Stimulated activated effector memory CD8-positive, alpha-beta T cell treated with anti-CD3 and anti-CD28 coated beads, Interleukin-12 subunit alpha, Interleukin-12 subunit beta, amount 100 ng/mL, for 72 hours (primary cell): ENCODE measurements at regions not wholly inside any gene's neighbourhood (a gene's known extent, or its start where the extent isn't known, plus 50 kb on each side); places are given as distances from the start of the nearest gene placed in this dataset.

ENCODE experiments used
- ATAC-seq: fragments of 150-1000 bp; cut with Tn5 transposase; 2 replicates; pipeline ENCODE4 v1.10.0; 2021
- DNase-seq, 2 donors: peaks; one replicate each; pipeline ENCODE4 v3.0.0; 2021 to 2022; ENCODE audit warnings: low spot score in 2 of 2
- H3K27ac Mint-ChIP-seq: one replicate; pipeline ENCODE4 v1.8.0; 2022; ENCODE audit warnings: mild to moderate bottlenecking, mixed read lengths
- H3K36me3 Mint-ChIP-seq: one replicate; pipeline ENCODE4 v1.8.0; 2022; ENCODE audit warnings: mild to moderate bottlenecking, mixed read lengths
- H3K4me1 Mint-ChIP-seq: one replicate; pipeline ENCODE4 v1.8.0; 2022; ENCODE audit warnings: mixed read lengths
- H3K4me3 Mint-ChIP-seq: one replicate; pipeline ENCODE4 v1.8.0; 2022; ENCODE audit warnings: mild to moderate bottlenecking, mixed read lengths
- H3K9me3 Mint-ChIP-seq: one replicate; pipeline ENCODE4 v1.8.0; 2022; ENCODE audit warnings: mixed read lengths

DNA sequence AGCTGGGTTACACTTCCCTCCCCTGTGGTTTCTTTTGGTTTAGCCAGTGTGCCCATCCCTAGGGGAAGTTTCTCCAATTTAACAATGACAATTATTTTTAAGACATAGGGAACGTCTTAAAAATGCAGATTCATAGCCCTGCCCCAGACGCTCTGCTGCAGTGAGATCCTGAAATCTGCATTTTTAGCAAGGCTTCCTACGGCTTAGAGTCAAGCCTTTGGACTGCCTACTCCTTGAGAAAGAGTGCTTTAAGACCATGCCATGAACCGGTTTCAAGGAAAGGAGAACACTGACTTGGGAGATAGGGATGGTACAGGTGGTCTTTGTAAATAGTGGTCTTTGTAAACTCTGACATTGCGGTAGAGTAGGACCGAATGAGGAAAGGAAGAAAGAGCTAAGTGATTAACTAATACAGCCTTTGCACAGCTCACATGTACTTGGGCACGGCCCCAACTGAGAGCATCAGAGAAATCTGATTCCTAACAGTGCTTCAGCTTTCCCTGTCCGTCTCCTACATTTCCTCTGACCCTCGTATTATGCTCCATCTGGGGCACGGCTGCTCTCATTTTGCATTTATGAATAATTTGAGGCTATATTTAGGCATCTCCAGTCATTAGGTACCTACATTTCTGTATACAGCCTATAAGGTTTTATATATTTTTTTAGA is 217.6 kb upstream of the TANK start:
- Mint-ChIP-seq H3K4me3 (no peak overlapping the region), H3K36me3 (no peaks in the 10 kb centered on the region), H3K4me1 (peaks cover 11% of the 10 kb centered on the region), H3K27ac (no peak overlapping the region), H3K9me3 (no peaks in the 10 kb centered on the region)
- no peak for DNase-seq
- ATAC-seq: no peak

DNA sequence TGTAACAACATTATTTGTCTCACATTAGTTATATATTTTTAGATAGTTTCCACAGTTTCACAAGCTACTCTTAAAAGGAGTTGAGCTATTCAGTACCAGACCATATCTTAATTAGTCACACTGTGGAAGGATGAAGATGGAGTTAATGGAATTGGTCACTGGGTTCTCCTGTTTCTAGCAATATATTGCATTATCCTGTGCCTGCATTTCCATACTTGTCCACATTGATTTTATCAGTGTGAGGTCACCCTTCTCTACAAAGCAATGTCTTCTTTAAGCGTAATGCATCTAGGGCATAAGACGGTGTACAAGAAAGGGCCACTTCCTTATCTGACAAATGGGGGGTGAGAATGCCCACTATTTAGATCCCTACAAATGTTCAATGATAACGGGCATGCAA is 216.8 kb upstream of the TANK start:
- Mint-ChIP-seq H3K4me1 (peaks cover 11% of the 10 kb centered on the region), H3K27ac (no peak overlapping the region), H3K9me3 (no peaks in the 10 kb centered on the region), H3K36me3 (no peaks in the 10 kb centered on the region), H3K4me3 (no peak overlapping the region)
- DNase-seq: no peak
- ATAC-seq: no peak

DNA sequence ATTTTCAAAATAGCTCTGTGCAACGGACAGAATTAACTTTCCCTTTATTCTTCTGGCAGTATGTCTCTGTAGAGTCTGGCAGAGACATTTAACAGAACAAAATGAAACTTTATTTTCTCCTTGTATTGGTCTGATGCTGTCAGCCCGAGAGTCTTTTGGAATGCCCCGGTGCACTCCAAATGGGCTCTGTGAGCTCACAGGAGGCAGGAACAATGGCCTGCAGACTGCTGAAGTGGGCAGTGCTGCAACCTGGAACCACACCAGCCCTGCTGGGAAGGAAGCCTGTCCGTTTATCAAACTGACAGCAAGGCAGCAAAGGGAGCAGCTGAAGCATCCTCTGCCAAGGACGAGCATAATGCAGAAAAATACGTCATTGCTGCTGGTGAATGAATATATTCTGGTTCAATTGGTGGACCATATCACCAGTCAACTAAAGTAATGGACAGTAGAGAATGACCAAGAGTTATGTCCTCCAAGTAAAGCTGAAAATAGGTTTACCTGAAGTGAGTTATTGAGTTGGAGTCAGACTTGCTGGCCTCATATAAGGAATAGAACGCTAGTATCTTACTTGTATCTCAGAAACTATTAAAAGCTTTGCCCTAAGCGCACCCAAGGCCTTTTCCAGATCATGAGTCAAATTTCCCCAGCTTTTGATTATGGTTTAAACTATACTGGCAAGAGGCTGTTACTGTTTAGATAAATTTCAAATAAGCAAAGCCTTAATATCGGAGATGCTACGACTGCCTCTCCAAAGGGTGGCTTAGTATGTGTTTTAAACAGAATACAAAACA is 207.6 kb upstream of the TANK start:
- Mint-ChIP-seq H3K9me3 (no peaks in the 10 kb centered on the region), H3K4me3 (no peak overlapping the region), H3K36me3 (no peaks in the 10 kb centered on the region), H3K27ac (no peak overlapping the region), H3K4me1 (no peaks in the 10 kb centered on the region)
- ATAC-seq (no peak), DNase-seq (no peak)

DNA sequence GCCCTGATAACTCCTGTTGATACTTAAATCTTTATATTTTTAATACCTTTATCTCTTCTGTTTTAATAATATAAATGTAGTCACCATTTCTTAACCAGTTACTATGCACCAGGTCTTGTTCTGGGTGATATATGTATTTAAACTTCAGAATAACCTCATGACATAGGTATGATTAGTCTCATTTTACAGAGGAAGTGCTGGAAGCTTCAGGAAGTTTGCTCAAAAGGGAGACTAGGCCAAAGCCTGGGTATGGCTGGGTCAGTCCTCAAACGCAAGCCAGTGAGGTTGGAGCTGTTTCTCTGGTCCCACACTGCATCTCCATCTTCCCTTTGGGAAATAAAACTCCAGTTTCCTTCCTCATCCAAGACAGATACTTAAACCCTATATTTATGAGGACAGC is 204.7 kb upstream of the TANK start:
- H3K4me3 Mint-ChIP-seq: no peak overlapping the region
- no peak overlapping the region for H3K27ac Mint-ChIP-seq
- H3K4me1 Mint-ChIP-seq: no peaks in the 10 kb centered on the region
- H3K9me3 Mint-ChIP-seq: no peaks in the 10 kb centered on the region
- DNase-seq (no peak), ATAC-seq (no peak)
- H3K36me3 Mint-ChIP-seq: no peaks in the 10 kb centered on the region

DNA sequence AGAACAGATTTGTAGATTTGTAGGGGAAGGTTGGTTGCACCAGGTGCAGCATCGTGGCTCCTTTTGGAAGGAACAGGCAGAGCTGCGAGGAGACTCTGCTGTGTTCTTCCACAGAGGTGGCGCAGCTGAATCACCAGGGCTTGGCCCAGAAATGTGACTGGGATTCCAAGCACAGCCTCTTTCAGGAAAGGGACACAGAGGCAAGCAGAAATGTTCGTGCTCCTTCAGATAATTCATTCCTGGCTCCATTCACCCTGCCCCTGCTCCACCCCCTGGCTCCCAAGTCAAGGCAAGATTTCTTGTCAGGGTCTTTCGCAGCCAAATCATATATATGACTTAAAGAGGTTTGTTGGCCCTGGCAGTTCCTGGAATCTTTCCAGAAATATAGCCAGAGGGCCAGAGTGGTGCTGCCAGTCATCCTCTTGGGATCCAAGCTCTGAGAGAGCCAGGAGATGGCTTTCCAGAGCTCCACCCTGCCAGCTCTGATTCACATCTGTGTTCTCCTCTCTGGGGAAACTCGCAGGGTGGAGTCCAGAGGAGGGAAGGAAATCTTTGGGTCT is 203.9 kb upstream of the TANK start:
- H3K4me1 Mint-ChIP-seq: no peaks in the 10 kb centered on the region
- no peak overlapping the region for H3K27ac Mint-ChIP-seq
- no peak overlapping the region for H3K4me3 Mint-ChIP-seq
- H3K9me3 Mint-ChIP-seq: no peaks in the 10 kb centered on the region
- no peaks in the 10 kb centered on the region for H3K36me3 Mint-ChIP-seq
- no peak for DNase-seq
- ATAC-seq: no peak

DNA sequence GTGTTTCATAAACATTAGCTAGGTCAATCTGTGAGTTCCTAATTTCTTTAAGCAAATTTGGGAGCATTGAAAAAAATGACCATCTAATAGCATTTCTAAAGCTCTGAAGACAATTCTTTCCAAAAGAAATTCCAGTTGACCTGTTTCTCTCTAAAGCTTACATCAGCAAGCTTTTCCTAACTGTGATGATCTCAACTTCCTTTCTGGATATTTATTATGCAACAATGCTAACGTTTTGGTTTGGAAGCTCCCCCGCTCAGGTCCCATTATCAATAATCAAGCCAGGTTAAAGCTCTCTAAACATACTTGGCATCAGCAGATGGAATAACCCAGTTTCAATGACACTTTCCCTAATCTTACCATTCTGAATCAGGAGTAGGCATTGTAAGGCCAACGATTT is 196.3 kb upstream of the TANK start:
- no peaks in the 10 kb centered on the region for H3K36me3 Mint-ChIP-seq
- no peak overlapping the region for H3K4me3 Mint-ChIP-seq
- H3K27ac Mint-ChIP-seq: no peak overlapping the region
- H3K4me1 Mint-ChIP-seq: no peaks in the 10 kb centered on the region
- no peak for ATAC-seq
- DNase-seq: no peak
- H3K9me3 Mint-ChIP-seq: no peaks in the 10 kb centered on the region

DNA sequence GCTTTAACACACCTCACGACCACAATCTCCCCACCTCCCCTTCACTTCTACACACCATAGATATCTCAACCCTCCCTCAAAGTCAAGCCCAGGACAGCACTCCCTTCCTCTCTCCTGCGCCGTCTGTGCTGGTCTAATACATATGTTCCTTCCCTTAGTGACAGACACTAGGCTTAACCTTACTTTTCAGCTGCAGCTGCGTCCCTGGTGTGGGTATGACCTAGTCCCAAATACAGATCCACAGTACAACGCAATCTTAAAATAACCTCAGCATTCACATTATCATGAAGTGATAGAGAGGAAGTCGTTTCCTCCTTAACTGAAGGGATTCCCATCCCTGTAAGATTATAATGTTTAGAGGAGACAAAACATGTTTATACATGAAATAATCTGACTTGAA is 192.7 kb upstream of the TANK start:
- H3K27ac Mint-ChIP-seq: no peak overlapping the region
- no peaks in the 10 kb centered on the region for H3K36me3 Mint-ChIP-seq
- no peaks in the 10 kb centered on the region for H3K9me3 Mint-ChIP-seq
- ATAC-seq: no peak
- no peak overlapping the region for H3K4me3 Mint-ChIP-seq
- DNase-seq: no peak
- no peaks in the 10 kb centered on the region for H3K4me1 Mint-ChIP-seq

DNA sequence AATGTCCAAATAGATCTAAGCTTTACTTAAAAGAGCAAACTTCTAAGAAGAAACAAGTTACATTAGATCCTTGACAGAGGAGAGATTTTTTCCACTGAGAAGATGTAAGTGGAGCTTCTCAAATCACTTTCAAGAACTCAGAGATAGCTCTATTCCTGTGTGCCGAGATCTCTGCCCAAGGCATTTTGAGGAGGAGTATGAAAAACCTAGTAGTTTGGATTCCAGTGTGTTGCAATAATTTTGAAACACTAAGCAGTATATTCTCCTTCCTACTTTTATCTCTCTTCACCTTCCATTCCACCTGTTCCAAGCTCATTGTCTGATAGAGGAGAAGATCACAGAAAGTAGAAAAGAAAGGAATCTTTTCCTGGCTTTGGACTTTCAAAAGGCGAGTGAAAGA is 192.0 kb upstream of the TANK start:
- DNase-seq (no peak), ATAC-seq (no peak)
- no peak overlapping the region for H3K4me3 Mint-ChIP-seq
- H3K36me3 Mint-ChIP-seq: no peaks in the 10 kb centered on the region
- H3K27ac Mint-ChIP-seq: no peak overlapping the region
- H3K9me3 Mint-ChIP-seq: no peaks in the 10 kb centered on the region
- no peaks in the 10 kb centered on the region for H3K4me1 Mint-ChIP-seq

DNA sequence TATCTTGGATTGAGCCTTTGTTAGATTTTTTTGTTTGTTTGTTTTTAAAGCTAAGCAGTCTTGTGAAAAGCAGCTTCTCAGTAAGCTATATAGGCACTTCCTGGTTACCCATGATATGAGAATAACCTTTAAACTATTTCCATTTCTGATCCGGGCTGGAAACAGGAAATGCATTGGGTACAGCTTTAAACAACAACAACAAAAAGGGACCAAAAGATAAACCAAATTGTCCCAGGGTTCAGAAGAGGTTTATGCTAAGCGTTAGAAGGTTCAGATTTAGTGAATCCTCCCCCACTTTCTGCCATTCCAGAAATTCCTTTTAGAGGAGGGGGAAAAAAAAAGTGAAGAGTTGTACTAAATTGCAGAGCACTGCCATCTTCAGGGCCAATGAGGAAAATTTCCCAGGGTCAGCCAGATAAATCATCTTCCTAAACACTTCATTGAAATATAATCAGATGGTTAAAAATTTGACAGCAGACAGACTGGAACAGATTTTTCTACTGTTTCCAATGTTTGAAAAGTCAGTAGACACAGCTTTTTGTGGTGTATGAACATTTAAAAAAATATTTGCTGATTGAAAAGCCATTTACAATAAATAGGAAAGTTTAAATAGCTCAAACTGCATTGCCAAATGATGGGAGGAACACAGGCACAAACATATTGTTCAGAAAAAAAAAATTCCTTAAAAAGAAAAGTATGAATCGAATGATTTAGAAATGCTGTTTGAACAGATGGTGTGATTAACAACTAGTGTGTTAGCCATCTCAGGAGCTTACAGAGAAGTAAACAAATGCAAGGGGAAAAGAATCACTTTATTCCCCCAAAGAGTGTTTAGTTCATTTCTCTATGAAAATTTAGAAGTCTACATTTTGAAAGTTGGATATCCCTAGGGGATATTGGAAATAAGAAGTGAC is 189.9 kb upstream of the TANK start:
- ATAC-seq (no peak), DNase-seq (no peak)
- Mint-ChIP-seq H3K4me1 (no peaks in the 10 kb centered on the region), H3K27ac (no peak overlapping the region), H3K4me3 (no peak overlapping the region), H3K36me3 (no peaks in the 10 kb centered on the region), H3K9me3 (no peaks in the 10 kb centered on the region)

DNA sequence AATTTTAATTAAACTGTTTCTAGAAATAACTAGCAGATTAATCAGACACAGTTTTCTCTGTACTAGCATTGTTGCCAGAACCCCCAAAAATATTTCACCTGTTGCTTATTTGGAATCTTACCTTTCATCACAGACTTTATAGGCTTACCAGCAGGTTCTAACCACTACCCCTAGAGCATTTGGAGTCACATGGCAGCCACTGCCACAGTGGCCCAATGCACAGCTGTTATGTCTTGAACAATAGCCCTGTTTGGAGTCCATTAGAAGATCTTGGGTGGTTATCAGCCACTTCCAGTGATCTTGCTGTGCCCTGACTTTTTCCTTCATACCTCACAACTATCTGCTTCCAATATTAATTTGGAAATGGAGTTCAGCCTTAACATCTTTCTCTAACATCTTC is 186.2 kb upstream of the TANK start:
- no peak for DNase-seq
- Mint-ChIP-seq H3K27ac (no peak overlapping the region), H3K9me3 (no peaks in the 10 kb centered on the region)

DNA sequence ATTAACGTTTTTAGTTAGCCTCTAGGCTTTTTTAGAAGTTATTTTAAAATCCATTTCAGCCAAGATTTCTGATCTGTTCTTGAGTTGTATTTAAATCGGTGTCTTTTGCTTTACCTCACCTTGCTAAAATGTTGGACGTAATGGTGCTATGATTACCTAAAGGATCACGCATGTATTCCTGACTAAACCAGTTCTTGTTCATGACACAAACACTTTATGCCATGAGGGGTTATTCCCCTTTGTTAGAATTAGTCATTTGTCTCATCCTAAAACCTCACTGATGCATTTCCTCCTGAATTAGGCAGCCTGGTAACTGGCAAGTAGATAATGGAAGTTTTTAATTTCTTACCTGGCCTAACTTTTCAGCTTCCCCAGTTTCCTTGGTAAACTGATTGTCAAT is 185.4 kb upstream of the TANK start:
- DNase-seq (no peak), ATAC-seq (no peak)
- H3K4me3 Mint-ChIP-seq: no peak overlapping the region
- no peaks in the 10 kb centered on the region for H3K36me3 Mint-ChIP-seq
- H3K4me1 Mint-ChIP-seq: no peaks in the 10 kb centered on the region
- no peaks in the 10 kb centered on the region for H3K9me3 Mint-ChIP-seq
- no peak overlapping the region for H3K27ac Mint-ChIP-seq

More for the DNA sequence above, 186.2 kb upstream of the TANK start:
- Mint-ChIP-seq H3K4me3 (no peak overlapping the region), H3K36me3 (no peaks in the 10 kb centered on the region), H3K4me1 (no peaks in the 10 kb centered on the region)
- ATAC-seq: no peak

DNA sequence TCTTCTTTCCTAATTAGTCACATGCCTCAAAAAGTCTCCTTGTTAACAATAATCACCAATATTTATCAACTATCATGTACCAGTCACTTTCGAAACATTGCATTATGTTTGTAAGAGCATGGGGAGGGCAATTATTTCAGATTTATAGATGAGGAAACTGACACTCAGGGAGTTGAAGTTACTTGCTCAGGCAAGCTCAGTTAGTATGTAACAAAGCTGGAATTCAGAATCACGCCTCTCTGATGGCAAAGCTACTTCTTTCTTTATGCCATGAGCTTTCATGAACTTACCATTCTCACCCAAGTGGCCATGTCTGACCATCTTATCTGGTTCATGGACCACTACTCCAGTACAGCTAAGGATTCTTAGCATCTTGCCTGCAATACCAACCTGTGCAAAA is 183.4 kb upstream of the TANK start:
- Mint-ChIP-seq H3K9me3 (no peaks in the 10 kb centered on the region), H3K36me3 (no peaks in the 10 kb centered on the region), H3K4me1 (no peaks in the 10 kb centered on the region), H3K4me3 (no peak overlapping the region), H3K27ac (no peak overlapping the region)
- ATAC-seq (no peak), DNase-seq (no peak)

DNA sequence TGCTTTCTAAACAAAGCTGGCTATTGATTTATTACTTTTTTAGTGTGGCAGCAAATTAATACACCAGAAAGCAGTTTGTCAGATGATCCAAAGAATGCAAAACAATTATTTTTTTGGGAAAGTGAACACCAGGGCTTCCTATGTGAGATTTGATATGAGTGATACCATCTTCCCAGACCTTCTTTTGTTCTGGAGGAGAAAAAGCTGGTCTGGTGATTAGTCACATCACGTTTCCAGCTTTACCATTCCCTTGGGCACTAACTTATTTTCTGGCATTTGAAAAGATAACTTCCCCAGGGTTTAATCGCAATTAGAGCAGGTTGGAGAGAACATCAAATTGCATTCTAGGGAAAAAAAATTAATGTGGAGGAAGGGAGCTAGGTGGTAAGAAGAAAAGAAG is 182.9 kb upstream of the TANK start:
- Mint-ChIP-seq H3K4me3 (no peak overlapping the region), H3K9me3 (no peaks in the 10 kb centered on the region), H3K4me1 (no peaks in the 10 kb centered on the region), H3K36me3 (no peaks in the 10 kb centered on the region), H3K27ac (no peak overlapping the region)
- DNase-seq (no peak), ATAC-seq (no peak)

DNA sequence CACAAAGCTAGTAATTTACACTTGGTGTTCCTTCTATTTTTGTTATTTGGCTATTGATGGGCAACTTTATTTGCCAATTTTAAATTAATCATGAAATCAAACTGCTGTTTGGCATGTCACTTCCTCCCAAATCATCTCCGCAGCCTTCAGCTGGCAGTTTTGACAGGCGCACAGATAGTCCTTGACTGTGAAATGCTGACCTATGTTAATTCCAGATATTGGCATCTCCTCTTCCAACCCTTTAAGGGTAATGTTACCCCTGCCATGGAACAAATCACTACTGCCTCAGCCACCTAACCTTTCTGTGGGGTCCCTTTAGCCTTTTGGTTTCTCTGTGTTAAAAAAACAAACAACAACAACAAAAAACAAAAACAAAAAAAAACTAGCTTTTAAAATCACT is 182.4 kb upstream of the TANK start:
- no peaks in the 10 kb centered on the region for H3K36me3 Mint-ChIP-seq
- H3K4me3 Mint-ChIP-seq: no peak overlapping the region
- DNase-seq (no peak), ATAC-seq (no peak)
- no peaks in the 10 kb centered on the region for H3K9me3 Mint-ChIP-seq
- H3K27ac Mint-ChIP-seq: no peak overlapping the region
- H3K4me1 Mint-ChIP-seq: no peaks in the 10 kb centered on the region

DNA sequence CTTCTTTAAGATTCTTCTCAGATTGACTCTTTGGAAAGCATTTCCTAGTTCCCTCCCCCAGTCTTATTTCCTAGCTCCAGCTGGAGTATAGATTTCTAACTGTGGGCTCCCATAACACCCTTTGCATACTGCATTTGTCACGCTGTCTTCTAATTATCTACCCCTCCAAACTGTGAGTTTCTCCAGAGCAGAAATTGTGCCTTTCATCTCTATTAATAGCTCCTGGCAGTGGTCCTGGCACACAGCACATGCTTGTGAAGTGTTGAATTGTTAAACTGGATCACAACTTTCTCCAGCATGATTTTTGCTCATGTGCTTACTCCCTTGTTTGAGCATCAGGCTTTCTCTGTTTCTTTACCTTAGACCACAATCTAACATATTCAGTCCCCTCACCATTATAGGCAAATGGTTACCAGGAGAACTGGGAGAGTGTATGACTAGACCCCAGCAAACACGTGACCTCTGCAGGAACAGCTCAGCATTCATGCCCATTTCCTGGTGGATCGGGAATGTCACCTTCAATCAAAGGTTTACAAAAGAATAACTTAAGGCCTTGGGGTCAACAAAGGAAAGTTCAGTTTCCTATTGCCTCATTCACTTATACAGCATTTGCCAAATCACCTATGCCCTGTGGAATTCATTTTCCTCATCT is 175.7 kb upstream of the TANK start:
- Mint-ChIP-seq H3K36me3 (no peaks in the 10 kb centered on the region), H3K4me1 (no peaks in the 10 kb centered on the region), H3K4me3 (no peak overlapping the region), H3K27ac (no peak overlapping the region), H3K9me3 (peaks cover 2% of the 10 kb centered on the region)
- DNase-seq (no peak), ATAC-seq (no peak)
